ENCODE measurements at regions not wholly inside any gene's neighbourhood (a gene's known extent, or its start where the extent isn't known, plus 50 kb on each side); places are given as distances from the start of the nearest gene placed in this dataset.
"Not testable (repeated sequence)": the region's sequence is repeated elsewhere in the genome, so short reads cannot be mapped to it uniquely, and the experiment has no call there.

DNA sequence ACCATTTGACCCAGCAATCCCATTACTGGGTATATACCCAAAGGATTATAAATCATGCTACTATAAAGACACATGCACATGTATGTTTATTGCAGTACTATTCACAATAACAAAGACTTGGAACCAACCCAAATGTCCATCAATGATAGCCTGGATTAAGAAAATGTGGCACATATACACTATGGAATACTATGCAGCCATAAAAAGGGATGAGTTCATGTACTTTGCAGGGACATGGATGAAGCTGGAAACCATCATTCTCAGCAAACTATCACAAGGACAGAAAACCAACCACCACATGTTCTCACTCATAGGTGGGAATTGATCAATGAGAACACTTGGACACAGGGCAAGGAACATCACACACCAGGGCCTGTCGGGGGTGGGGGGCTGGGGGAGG is 171.7 kb upstream of the POGK start:
- not testable (repeated sequence) for H3K27ac ChIP-seq (ENCODE audit: low read length); H3K9me3 ChIP-seq (ENCODE audit: control insufficient read depth, insufficient read depth, low read length); H3K27me3 ChIP-seq (ENCODE audit: control insufficient read depth, insufficient read depth, low read length); DNase-seq (ENCODE audit: low read depth, low spot score); H3K4me3 ChIP-seq (ENCODE audit: low read length); H3K4me1 ChIP-seq (ENCODE audit: control insufficient read depth, insufficient read depth, low read length); H3K36me3 ChIP-seq (ENCODE audit: control insufficient read depth, insufficient read depth, low read length)
- no CpG with 5 or more reads among the region's 1 CpG for WGBS (ENCODE audit: insufficient coverage, insufficient read length)

DNA sequence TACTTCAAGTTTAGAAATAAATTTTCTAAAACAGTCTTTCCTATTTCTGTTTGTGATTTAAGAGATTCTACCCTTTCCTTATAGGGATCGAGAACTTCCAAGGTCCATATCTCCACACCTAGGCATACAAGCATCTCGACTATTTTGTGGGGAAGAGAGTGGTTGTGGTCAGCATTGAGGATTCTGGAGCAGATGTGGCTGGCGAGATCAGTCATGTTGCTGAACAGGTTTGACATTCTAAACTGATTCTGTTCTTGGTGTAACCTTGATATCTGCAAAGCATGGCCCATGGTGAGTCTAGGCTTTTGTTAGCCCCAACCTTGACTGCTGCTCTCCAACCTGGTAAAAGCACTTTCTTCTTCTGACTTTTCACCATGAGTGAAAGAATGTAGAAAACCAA is 167.6 kb upstream of the POGK start:
- no peak for DNase-seq (ENCODE audit: low read depth, low spot score)
- Histone ChIP-seq H3K27me3 (ENCODE audit: control insufficient read depth, insufficient read depth, low read length) (no peaks in the 10 kb centered on the region), H3K9me3 (ENCODE audit: control insufficient read depth, insufficient read depth, low read length) (no peaks in the 10 kb centered on the region), H3K4me1 (ENCODE audit: control insufficient read depth, insufficient read depth, low read length) (no peaks in the 10 kb centered on the region), H3K27ac (ENCODE audit: low read length) (no peak overlapping the region), H3K4me3 (ENCODE audit: low read length) (no peak overlapping the region), H3K36me3 (ENCODE audit: control insufficient read depth, insufficient read depth, low read length) (no peaks in the 10 kb centered on the region)
- whole genome bisulfite sequencing (ENCODE audit: insufficient coverage, insufficient read length): no CpG with 5 or more reads among the region's 3 CpGs

DNA sequence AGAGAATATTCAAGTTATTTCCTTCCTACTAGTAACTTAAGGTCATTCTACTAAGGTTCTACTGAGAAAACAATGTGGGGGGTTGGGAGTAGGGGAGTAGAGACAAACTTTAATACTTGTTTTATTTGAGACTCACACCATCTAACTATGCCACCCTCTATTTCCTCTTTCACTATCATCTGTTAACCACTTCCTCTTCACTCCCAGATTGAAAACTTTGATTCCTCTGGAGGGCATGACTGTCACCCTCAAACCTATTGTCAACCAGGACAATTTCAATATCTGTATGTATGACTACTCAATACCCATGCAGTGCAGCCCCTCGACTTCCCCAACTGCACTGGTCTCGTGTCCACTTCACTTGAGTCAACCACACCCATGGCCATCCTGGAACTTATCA is 165.6 kb upstream of the POGK start:
- WGBS (ENCODE audit: insufficient coverage, insufficient read length): no CpG with 5 or more reads among the region's 2 CpGs
- Histone ChIP-seq H3K27me3 (ENCODE audit: control insufficient read depth, insufficient read depth, low read length) (no peaks in the 10 kb centered on the region), H3K9me3 (ENCODE audit: control insufficient read depth, insufficient read depth, low read length) (no peaks in the 10 kb centered on the region), H3K4me3 (ENCODE audit: low read length) (no peak overlapping the region), H3K36me3 (ENCODE audit: control insufficient read depth, insufficient read depth, low read length) (no peaks in the 10 kb centered on the region), H3K4me1 (ENCODE audit: control insufficient read depth, insufficient read depth, low read length) (no peaks in the 10 kb centered on the region), H3K27ac (ENCODE audit: low read length) (no peak overlapping the region)
- no peak for DNase-seq (ENCODE audit: low read depth, low spot score)

DNA sequence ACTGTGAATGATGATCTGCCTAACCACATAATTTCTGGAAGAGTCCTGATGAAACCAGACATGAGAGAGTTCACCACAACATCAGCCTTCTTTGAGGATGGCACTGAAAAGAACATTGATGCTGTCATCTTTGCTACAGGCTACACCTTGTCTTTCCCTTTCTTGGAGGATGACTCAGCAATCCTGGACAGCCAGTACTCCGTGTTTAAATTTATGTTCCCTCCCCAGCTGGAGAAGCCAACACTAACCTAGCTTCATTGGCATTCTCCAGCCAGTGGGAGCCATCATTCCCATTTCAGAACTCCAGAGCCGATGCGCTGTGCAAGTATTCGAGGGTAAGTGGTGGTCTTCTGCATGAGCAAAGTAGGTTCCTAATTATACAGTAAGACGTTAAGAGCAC is 164.1 kb upstream of the POGK start:
- no peaks in the 10 kb centered on the region for H3K4me1 ChIP-seq (ENCODE audit: control insufficient read depth, insufficient read depth, low read length)
- H3K36me3 ChIP-seq (ENCODE audit: control insufficient read depth, insufficient read depth, low read length): no peaks in the 10 kb centered on the region
- H3K4me3 ChIP-seq (ENCODE audit: low read length): no peak overlapping the region
- no peaks in the 10 kb centered on the region for H3K9me3 ChIP-seq (ENCODE audit: control insufficient read depth, insufficient read depth, low read length)
- DNase-seq (ENCODE audit: low read depth, low spot score): no peak
- H3K27me3 ChIP-seq (ENCODE audit: control insufficient read depth, insufficient read depth, low read length): no peaks in the 10 kb centered on the region
- WGBS (ENCODE audit: insufficient coverage, insufficient read length): no CpG with 5 or more reads among the region's 5 CpGs
- H3K27ac ChIP-seq (ENCODE audit: low read length): no peak overlapping the region

DNA sequence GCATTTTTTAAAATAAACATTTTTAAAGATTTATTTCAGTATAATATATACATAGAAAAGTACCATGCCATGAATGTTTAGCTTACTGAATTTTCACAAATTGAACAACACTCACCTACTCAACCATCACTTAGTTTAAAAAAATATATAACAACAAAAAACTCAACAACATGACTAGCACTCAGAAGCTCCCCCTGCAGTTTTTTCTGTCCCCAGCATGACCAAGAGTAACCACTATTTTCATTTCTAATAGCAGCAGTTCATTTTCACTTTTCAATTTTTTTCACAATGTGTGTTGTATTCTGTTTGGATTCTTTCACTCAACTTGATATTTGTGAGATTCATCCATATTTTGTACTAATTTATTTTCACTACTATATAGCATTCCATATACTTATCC is 162.3 kb upstream of the POGK start:
- Histone ChIP-seq H3K4me1 (ENCODE audit: control insufficient read depth, insufficient read depth, low read length) (no peaks in the 10 kb centered on the region), H3K36me3 (ENCODE audit: control insufficient read depth, insufficient read depth, low read length) (no peaks in the 10 kb centered on the region), H3K27ac (ENCODE audit: low read length) (no peak overlapping the region), H3K9me3 (ENCODE audit: control insufficient read depth, insufficient read depth, low read length) (no peaks in the 10 kb centered on the region), H3K27me3 (ENCODE audit: control insufficient read depth, insufficient read depth, low read length) (no peaks in the 10 kb centered on the region), H3K4me3 (ENCODE audit: low read length) (no peak overlapping the region)
- DNase-seq (ENCODE audit: low read depth, low spot score): no peak

DNA sequence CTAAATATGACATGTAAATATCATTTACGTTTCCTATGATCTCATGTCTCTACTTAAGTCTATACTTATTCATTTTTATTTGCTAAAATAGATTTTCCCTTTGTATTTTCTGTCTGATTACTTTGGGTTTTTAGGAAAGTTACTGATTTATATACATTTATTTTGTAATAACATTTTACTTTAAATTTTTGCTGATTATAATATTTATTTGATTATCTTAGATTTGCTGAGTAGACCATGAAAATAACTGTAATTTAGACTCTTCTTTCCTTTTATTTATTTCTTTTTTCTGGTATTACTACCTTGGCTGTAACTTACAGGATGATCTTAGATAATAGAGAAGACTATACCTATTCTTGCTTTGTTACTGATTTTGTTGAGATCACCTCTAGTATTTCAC is 159.9 kb upstream of the POGK start:
- no peaks in the 10 kb centered on the region for H3K36me3 ChIP-seq (ENCODE audit: control insufficient read depth, insufficient read depth, low read length)
- no peaks in the 10 kb centered on the region for H3K9me3 ChIP-seq (ENCODE audit: control insufficient read depth, insufficient read depth, low read length)
- WGBS (ENCODE audit: insufficient coverage, insufficient read length): no CpG with 5 or more reads among the region's 1 CpG

DNA sequence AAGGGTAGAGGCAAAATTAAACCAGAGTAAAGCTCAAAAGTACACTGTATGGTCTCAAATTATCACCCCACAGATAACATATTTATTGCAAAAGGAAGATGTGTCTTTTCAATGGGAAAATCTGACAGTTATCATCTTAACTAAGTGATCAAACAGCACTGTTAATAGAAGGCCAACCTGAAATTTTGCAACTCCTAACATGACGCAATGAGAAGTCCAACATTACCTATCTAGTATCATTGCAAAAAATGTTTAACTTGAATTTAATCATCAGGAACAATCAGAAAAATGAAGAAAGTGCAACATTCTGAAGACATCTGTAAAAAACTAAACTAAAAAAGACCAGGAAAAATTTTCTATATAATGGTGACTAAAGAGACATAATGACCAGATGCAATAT is 156.7 kb upstream of the POGK start:
- H3K9me3 ChIP-seq (ENCODE audit: control insufficient read depth, insufficient read depth, low read length): no peaks in the 10 kb centered on the region
- no peak for DNase-seq (ENCODE audit: low read depth, low spot score)
- no peaks in the 10 kb centered on the region for H3K4me1 ChIP-seq (ENCODE audit: control insufficient read depth, insufficient read depth, low read length)
- no peak overlapping the region for H3K27ac ChIP-seq (ENCODE audit: low read length)
- no peaks in the 10 kb centered on the region for H3K36me3 ChIP-seq (ENCODE audit: control insufficient read depth, insufficient read depth, low read length)
- H3K4me3 ChIP-seq (ENCODE audit: low read length): no peak overlapping the region
- WGBS (ENCODE audit: insufficient coverage, insufficient read length): no CpG with 5 or more reads among the region's 1 CpG
- H3K27me3 ChIP-seq (ENCODE audit: control insufficient read depth, insufficient read depth, low read length): no peaks in the 10 kb centered on the region

More for the DNA sequence above, 159.9 kb upstream of the POGK start:
- no peak for DNase-seq (ENCODE audit: low read depth, low spot score)
- no peaks in the 10 kb centered on the region for H3K4me1 ChIP-seq (ENCODE audit: control insufficient read depth, insufficient read depth, low read length)
- H3K27me3 ChIP-seq (ENCODE audit: control insufficient read depth, insufficient read depth, low read length): no peaks in the 10 kb centered on the region
- no peak overlapping the region for H3K27ac ChIP-seq (ENCODE audit: low read length)
- no peak overlapping the region for H3K4me3 ChIP-seq (ENCODE audit: low read length)

DNA sequence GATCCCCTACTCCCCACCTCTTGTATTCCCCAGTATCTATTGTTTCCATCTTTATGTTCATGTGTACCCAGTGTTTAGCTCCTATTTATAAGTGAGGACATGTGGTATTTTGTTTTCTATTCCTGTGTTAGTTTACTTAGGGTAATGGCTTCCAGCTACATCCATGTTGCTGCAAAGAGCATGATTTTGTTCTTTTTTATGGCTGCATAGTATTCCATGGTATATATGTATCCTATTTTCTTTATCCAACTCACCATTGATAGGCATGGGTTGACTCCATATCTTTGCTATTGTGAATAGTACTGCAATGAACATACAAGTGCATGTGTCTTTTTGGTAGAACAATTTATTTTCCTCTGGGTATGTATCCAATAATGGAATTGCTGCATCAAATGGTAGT is 154.6 kb upstream of the POGK start:
- H3K4me1 ChIP-seq (ENCODE audit: control insufficient read depth, insufficient read depth, low read length); DNase-seq (ENCODE audit: low read depth, low spot score); H3K27me3 ChIP-seq (ENCODE audit: control insufficient read depth, insufficient read depth, low read length); H3K4me3 ChIP-seq (ENCODE audit: low read length); H3K27ac ChIP-seq (ENCODE audit: low read length); H3K36me3 ChIP-seq (ENCODE audit: control insufficient read depth, insufficient read depth, low read length); H3K9me3 ChIP-seq (ENCODE audit: control insufficient read depth, insufficient read depth, low read length): not testable (repeated sequence)

DNA sequence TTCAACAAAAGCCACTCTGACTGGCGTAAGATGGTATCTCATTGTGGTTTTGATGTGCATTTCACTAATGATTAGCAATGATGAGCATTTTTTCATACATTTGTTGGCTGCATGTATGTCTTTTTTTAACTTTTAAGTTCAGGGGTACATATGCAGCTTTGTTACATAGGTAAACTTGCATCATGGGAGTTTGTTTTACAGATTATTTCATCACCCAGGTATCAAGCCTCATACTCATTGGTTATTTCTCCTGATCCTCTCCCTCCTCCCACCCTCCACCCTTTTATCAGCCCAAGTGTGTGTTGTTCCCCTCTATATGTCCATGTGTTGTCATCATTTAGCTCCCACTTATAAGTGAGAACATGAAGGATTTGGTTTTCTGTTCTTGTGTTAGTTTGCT is 154.1 kb upstream of the POGK start:
- DNase-seq (ENCODE audit: low read depth, low spot score): no peak
- H3K27ac ChIP-seq (ENCODE audit: low read length): no peak overlapping the region
- no CpG with 5 or more reads among the region's 1 CpG for WGBS (ENCODE audit: insufficient coverage, insufficient read length)

DNA sequence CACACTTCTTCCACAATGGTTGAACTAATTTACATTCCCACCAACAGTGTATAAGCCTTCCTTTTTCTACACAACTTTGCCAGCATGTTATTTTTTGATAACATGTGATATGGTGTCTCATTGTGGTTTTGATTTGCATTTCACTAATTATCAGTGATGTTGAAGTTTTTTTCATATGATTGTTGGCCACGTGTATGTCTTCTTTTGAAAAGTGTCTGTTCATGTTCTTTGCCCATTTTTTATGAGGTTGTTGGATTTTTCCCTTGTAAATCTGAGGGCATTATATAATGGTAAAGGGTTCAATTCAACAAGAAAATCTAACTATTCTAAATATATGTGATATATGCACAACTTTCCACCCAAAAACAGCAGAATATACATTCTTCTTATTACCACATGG is 153.4 kb upstream of the POGK start:
- not testable (repeated sequence) for H3K4me3 ChIP-seq (ENCODE audit: low read length); H3K27me3 ChIP-seq (ENCODE audit: control insufficient read depth, insufficient read depth, low read length); H3K4me1 ChIP-seq (ENCODE audit: control insufficient read depth, insufficient read depth, low read length); H3K36me3 ChIP-seq (ENCODE audit: control insufficient read depth, insufficient read depth, low read length); DNase-seq (ENCODE audit: low read depth, low spot score); H3K27ac ChIP-seq (ENCODE audit: low read length); H3K9me3 ChIP-seq (ENCODE audit: control insufficient read depth, insufficient read depth, low read length)
- WGBS (ENCODE audit: insufficient coverage, insufficient read length): no CpG with 5 or more reads among the region's 1 CpG

More for the DNA sequence above, 154.1 kb upstream of the POGK start:
- H3K27me3 ChIP-seq (ENCODE audit: control insufficient read depth, insufficient read depth, low read length): no peaks in the 10 kb centered on the region
- H3K4me1 ChIP-seq (ENCODE audit: control insufficient read depth, insufficient read depth, low read length): no peaks in the 10 kb centered on the region
- no peaks in the 10 kb centered on the region for H3K36me3 ChIP-seq (ENCODE audit: control insufficient read depth, insufficient read depth, low read length)
- H3K9me3 ChIP-seq (ENCODE audit: control insufficient read depth, insufficient read depth, low read length): no peaks in the 10 kb centered on the region
- H3K4me3 ChIP-seq (ENCODE audit: low read length): no peak overlapping the region

DNA sequence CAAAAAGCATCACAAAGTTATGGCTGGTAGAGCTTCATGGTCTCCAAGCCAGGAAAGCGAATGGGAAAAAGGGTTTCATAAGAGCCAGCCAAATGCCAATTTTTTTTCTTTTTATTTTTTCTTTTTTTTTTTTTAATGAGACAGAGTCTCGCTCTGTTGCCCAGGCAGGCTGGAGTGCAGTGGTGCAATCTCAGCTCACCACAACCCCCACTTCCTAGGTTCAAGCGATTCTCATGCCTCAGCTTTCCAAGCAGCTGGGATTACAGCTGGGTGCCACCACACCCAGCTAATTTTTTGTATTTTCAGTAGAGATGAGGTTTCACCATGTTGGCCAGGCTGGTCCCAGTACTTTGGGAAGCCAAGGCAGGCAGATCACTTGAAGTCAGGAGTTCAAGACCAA is 148.7 kb upstream of the POGK start:
- WGBS (ENCODE audit: insufficient coverage, insufficient read length): no CpG with 5 or more reads among the region's 3 CpGs

More for the DNA sequence above, 148.7 kb upstream of the POGK start:
- not testable (repeated sequence) for H3K27ac ChIP-seq (ENCODE audit: low read length); H3K36me3 ChIP-seq (ENCODE audit: control insufficient read depth, insufficient read depth, low read length); DNase-seq (ENCODE audit: low read depth, low spot score); H3K27me3 ChIP-seq (ENCODE audit: control insufficient read depth, insufficient read depth, low read length); H3K9me3 ChIP-seq (ENCODE audit: control insufficient read depth, insufficient read depth, low read length); H3K4me1 ChIP-seq (ENCODE audit: control insufficient read depth, insufficient read depth, low read length); H3K4me3 ChIP-seq (ENCODE audit: low read length)
